ENCODE measurements at regions not wholly inside any gene's neighbourhood (a gene's known extent, or its start where the extent isn't known, plus 50 kb on each side); places are given as distances from the start of the nearest gene placed in this dataset.
"Not testable (repeated sequence)": the region's sequence is repeated elsewhere in the genome, so short reads cannot be mapped to it uniquely, and the experiment has no call there.

GRCh38 chr10:38395465-38395864, 301.3 kb downstream of the ZNF37A start:
- TF ChIP-seq, protein P1, sequence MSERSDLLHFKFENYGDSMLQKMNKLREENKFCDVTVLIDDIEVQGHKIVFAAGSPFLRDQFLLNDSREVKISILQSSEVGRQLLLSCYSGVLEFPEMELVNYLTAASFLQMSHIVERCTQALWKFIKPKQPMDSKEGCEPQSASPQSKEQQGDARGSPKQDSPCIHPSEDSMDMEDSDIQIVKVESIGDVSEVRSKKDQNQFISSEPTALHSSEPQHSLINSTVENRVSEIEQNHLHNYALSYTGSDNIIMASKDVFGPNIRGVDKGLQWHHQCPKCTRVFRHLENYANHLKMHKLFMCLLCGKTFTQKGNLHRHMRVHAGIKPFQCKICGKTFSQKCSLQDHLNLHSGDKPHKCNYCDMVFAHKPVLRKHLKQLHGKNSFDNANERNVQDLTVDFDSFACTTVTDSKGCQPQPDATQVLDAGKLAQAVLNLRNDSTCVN (CRISPR knock-in tag; IDR thresholded peaks at IDR 0.05; ENCODE audit: borderline replicate concordance) = not testable (repeated sequence)
- TF ChIP-seq, protein P2, sequence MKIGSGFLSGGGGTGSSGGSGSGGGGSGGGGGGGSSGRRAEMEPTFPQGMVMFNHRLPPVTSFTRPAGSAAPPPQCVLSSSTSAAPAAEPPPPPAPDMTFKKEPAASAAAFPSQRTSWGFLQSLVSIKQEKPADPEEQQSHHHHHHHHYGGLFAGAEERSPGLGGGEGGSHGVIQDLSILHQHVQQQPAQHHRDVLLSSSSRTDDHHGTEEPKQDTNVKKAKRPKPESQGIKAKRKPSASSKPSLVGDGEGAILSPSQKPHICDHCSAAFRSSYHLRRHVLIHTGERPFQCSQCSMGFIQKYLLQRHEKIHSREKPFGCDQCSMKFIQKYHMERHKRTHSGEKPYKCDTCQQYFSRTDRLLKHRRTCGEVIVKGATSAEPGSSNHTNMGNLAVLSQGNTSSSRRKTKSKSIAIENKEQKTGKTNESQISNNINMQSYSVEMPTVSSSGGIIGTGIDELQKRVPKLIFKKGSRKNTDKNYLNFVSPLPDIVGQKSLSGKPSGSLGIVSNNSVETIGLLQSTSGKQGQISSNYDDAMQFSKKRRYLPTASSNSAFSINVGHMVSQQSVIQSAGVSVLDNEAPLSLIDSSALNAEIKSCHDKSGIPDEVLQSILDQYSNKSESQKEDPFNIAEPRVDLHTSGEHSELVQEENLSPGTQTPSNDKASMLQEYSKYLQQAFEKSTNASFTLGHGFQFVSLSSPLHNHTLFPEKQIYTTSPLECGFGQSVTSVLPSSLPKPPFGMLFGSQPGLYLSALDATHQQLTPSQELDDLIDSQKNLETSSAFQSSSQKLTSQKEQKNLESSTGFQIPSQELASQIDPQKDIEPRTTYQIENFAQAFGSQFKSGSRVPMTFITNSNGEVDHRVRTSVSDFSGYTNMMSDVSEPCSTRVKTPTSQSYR (CRISPR knock-in tag; IDR thresholded peaks at IDR 0.05; ENCODE audit: borderline replicate concordance) = not testable (repeated sequence)
- not testable (repeated sequence) for TF ChIP-seq STAT5B (CRISPR knock-in tag; IDR thresholded peaks at IDR 0.05); CC2D1A (CRISPR knock-in tag; IDR thresholded peaks at IDR 0.05); REPIN1 (CRISPR knock-in tag; IDR thresholded peaks at IDR 0.05; ENCODE audit: borderline replicate concordance, low read depth); U2AF1 (optimal IDR thresholded peaks at IDR 0.05; ENCODE audit: low read depth, low read length); CHD2 (IDR thresholded peaks at IDR 0.05; ENCODE audit: low read depth, low read length); ZNF143 (CRISPR knock-in tag; IDR thresholded peaks at IDR 0.05); ZNF350 (CRISPR knock-in tag; IDR thresholded peaks at IDR 0.05; ENCODE audit: borderline replicate concordance, low read depth); ZNF660 (CRISPR knock-in tag; IDR thresholded peaks at IDR 0.05; ENCODE audit: borderline replicate concordance, low read depth); PPARG (CRISPR knock-in tag; conservative IDR thresholded peaks at IDR 0.05); MAZ (IDR thresholded peaks at IDR 0.05; ENCODE audit: borderline replicate concordance, low read depth, low read length); MAZ (CRISPR knock-in tag; IDR thresholded peaks at IDR 0.05; ENCODE audit: low read depth)
- TF ChIP-seq, protein P3, sequence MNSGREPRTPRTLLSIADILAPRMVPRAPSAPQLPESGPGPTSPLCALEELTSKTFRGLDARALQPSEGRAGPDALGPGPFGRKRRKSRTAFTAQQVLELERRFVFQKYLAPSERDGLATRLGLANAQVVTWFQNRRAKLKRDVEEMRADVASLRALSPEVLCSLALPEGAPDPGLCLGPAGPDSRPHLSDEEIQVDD (CRISPR knock-in tag; IDR thresholded peaks at IDR 0.05; ENCODE audit: borderline replicate concordance) = not testable (repeated sequence)

Measured in HepG2 (cell line).